ENCODE measurements at regions not wholly inside any gene's neighbourhood (a gene's known extent, or its start where the extent isn't known, plus 50 kb on each side); places are given as distances from the start of the nearest gene placed in this dataset.

GRCh38 chr4:13169731-13170525 is 314.2 kb downstream of the RAB28 start:
- H3K4me1 ChIP-seq (ENCODE audit: control insufficient read depth, insufficient read depth, low read length) = no peaks in the 10 kb centered on the region
- H3K79me1 ChIP-seq (ENCODE audit: low read depth in 1 of 2, low read length in 2 of 2) = no peaks in the 10 kb centered on the region
- no peaks in the 10 kb centered on the region for H3K27me3 ChIP-seq (ENCODE audit: control insufficient read depth, insufficient read depth, low read length)
- no peak overlapping the region for H2BK120ac ChIP-seq (ENCODE audit: low read depth, low read length)
- H3K4me2 ChIP-seq (ENCODE audit: low read depth, low read length) = no peak overlapping the region
- H3K14ac ChIP-seq (replicated peaks; ENCODE audit: low read depth, low read length) = no peak overlapping the region
- H2AK9ac ChIP-seq (replicated peaks; ENCODE audit: low read depth, low read length, poor library complexity) = no peak overlapping the region
- no peaks in the 10 kb centered on the region for H4K20me1 ChIP-seq (ENCODE audit: insufficient read depth, low read length)
- dilution Hi-C loops (cut with HindIII; ENCODE audit: low sequenced_read_pairs, unreplicated experiment) = no loop called here
- peaks cover 16% of the 10 kb centered on the region for H3K9me3 ChIP-seq (ENCODE audit: control insufficient read depth, insufficient read depth, low read length)
- no peak overlapping the region for H3K18ac ChIP-seq (ENCODE audit: low read depth, low read length)
- H3K36me3 ChIP-seq (ENCODE audit: control insufficient read depth, insufficient read depth, low read length) = no peaks in the 10 kb centered on the region
- H2BK15ac ChIP-seq (ENCODE audit: low read depth, low read length) = no peak overlapping the region
- ChIA-PET POLR2A (ENCODE audit: unreplicated experiment) (no interaction called here), CTCF (no interaction called here)
- TF ChIP-seq USF2 (IDR thresholded peaks at IDR 0.05; ENCODE audit: low read depth, low read length) = no peak
- no peak for TF ChIP-seq CTCF (conservative IDR thresholded peaks at IDR 0.05; ENCODE audit: low read depth, low read length)
- no peak for TF ChIP-seq RCOR1 (IDR thresholded peaks at IDR 0.05; ENCODE audit: insufficient replicate concordance, low read length)
- TF ChIP-seq CHD1 (IDR thresholded peaks at IDR 0.05; ENCODE audit: low read depth, low read length) = no peak
- no peak for TF ChIP-seq SMC3 (IDR thresholded peaks at IDR 0.05; ENCODE audit: low read depth, low read length)
- TF ChIP-seq POLR2A (IDR thresholded peaks at IDR 0.05; ENCODE audit: low read depth, low read length) = no peak
- no peak for TF ChIP-seq CEBPB (IDR thresholded peaks at IDR 0.05; ENCODE audit: low read depth, low read length)
- TF ChIP-seq RAD21 (IDR thresholded peaks at IDR 0.05; ENCODE audit: low read length) = no peak
- no peak for TF ChIP-seq BHLHE40 (IDR thresholded peaks at IDR 0.05; ENCODE audit: low read depth, low read length)
- no peak for TF ChIP-seq MAFK (IDR thresholded peaks at IDR 0.05; ENCODE audit: low read depth, low read length)
- TF ChIP-seq RFX5 (IDR thresholded peaks at IDR 0.05; ENCODE audit: low read depth, low read length) = no peak
- intact Hi-C loops (cut with micrococcal nuclease) = no loop called here
- no peak overlapping the region for H3K9ac ChIP-seq (ENCODE audit: low read depth, low read length)
- no peak overlapping the region for H3K4me3 ChIP-seq (ENCODE audit: insufficient read depth, low read depth, low read length)
- no peak overlapping the region for H3K56ac ChIP-seq (ENCODE audit: extremely low read depth, insufficient read depth, low read length)
- H2BK5ac ChIP-seq (ENCODE audit: low read depth, low read length, poor library complexity, severe bottlenecking) = no peak overlapping the region
- no peak overlapping the region for H2BK20ac ChIP-seq (ENCODE audit: low read depth, low read length)
- DNase-seq (no peak), ATAC-seq (ENCODE audit: low read depth) (no peak)
- WGBS, 2 experiments (ENCODE audit: extremely low coverage in 2 of 2, insufficient read length in 1 of 2) = no CpG with 5 or more reads among the region's 3 CpGs
- H3K4ac ChIP-seq (ENCODE audit: low read depth, low read length) = no peak overlapping the region
- no peak overlapping the region for H2AK5ac ChIP-seq (ENCODE audit: low read depth, low read length)
- H4K8ac ChIP-seq (ENCODE audit: low read depth in 2 of 2, low read length in 2 of 2) = no peak overlapping the region
- no peak overlapping the region for H4K91ac ChIP-seq (ENCODE audit: insufficient read depth, low read depth, low read length)
- in situ Hi-C loops (cut with MboI; ENCODE audit: low sequenced_read_pairs) = no loop called here
- no peak overlapping the region for H3K27ac ChIP-seq (ENCODE audit: insufficient read depth, low read length)
- no peak overlapping the region for H2AFZ ChIP-seq (replicated peaks; ENCODE audit: low read length, poor library complexity)
- H3K23ac ChIP-seq (ENCODE audit: low read depth, low read length) = no peak overlapping the region
- H4K5ac ChIP-seq (ENCODE audit: low read depth, low read length) = no peak overlapping the region
- no peaks in the 10 kb centered on the region for H3K9me1 ChIP-seq (ENCODE audit: insufficient read depth, low read length)
- BruUV-seq (replicated peaks) = no TSS peak
